ENCODE measurements at regions not wholly inside any gene's neighbourhood (a gene's known extent, or its start where the extent isn't known, plus 50 kb on each side); places are given as distances from the start of the nearest gene placed in this dataset.
"Not testable (repeated sequence)": the region's sequence is repeated elsewhere in the genome, so short reads cannot be mapped to it uniquely, and the experiment has no call there.

DNA sequence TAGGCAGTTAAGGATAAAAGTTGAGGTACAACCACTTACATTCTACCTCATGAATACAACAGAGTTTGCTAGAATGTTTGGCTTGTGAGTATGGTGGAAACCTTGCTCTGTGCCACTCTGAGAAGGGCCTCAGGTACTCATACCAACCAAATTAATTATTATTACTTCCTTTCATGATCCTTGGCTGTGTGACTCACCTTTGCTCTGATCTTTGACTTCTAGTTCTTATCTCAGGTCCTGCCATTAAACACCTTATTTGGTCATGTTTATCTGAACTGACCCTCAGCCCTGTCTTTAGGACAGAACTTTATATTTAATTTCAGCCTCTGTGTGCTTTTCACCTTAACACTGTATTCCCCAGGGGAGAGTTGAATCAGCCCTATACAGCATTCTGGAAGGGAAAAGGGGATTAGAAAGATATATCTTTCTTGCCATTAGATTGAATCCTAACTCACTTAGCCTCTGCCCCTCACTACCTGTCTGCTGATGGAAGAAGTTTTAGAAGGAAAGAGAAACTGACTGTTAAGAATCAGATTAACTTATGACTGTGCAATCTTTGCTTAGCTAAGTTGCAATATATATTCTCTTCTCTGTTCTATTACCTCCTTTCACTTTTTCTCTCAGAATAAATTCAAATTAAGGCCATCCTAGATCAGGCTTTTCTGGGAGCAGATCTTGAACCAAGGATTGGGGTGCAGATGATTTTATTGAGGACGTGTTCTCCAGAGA lies 260.4 kb upstream of the DPYD start:
- FAIRE-seq: no peak

DNA sequence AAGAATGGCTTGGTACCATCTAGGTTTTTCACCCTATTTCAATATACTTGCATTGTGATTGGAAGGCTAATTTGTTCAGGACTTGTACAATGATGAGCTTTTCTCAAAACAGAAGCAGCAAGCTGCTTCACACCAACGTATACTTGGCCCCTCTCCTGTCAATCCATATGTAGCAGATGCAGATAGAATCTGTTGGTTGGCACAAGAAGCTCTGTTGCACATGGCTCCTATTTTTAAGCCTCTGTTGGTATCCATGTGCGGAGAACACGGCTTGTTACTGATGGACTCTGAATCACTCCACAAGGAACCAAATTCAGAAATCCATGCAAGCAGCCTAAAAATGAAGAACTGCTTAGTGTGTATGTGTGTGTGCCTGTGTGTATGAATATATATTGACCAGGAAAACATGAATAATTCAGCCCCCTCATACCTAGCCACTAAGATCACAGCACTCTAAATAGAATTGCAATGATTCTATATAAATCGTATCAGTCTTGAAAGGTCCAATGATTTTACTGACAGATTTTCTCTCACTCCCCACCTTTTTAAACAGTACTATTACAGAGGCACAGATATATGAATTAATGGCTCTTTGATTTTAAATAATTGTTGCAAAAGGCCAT lies 258.4 kb upstream of the DPYD start:
- no peak for FAIRE-seq

- no peak for FAIRE-seq
Measured at GRCh38 chr1:98177751-98178150, 256.9 kb upstream of the DPYD start.

GRCh38 chr1:98176936-98177335 lies 256.1 kb upstream of the DPYD start:
- no peak for FAIRE-seq

- FAIRE-seq: no peak
Measured at GRCh38 chr1:98176414-98176813, 255.6 kb upstream of the DPYD start.

DNA sequence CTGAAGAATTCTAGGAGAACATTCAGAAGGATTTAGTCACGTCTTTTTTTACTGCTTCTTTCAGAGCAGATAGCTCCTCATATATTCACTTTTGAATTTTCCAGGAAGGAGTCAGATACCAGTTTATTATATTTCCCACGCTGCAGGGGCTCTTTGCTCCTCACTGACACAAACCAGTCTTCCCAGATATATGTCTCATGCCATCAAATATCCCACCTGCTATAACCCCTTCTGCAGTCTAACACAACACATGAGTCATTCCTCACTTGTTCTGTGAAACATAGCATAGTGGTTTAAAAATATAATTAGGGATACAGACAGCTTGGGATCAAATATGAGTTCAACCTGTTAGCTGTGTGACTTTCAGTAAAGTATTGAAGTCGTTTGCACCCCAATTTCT lies 251.7 kb upstream of the DPYD start:
- FAIRE-seq: no peak

- FAIRE-seq: no peak
Measured at GRCh38 chr1:98172022-98172421, 251.2 kb upstream of the DPYD start.

GRCh38 chr1:98164509-98164908 lies 243.7 kb upstream of the DPYD start:
- no peak for FAIRE-seq

DNA sequence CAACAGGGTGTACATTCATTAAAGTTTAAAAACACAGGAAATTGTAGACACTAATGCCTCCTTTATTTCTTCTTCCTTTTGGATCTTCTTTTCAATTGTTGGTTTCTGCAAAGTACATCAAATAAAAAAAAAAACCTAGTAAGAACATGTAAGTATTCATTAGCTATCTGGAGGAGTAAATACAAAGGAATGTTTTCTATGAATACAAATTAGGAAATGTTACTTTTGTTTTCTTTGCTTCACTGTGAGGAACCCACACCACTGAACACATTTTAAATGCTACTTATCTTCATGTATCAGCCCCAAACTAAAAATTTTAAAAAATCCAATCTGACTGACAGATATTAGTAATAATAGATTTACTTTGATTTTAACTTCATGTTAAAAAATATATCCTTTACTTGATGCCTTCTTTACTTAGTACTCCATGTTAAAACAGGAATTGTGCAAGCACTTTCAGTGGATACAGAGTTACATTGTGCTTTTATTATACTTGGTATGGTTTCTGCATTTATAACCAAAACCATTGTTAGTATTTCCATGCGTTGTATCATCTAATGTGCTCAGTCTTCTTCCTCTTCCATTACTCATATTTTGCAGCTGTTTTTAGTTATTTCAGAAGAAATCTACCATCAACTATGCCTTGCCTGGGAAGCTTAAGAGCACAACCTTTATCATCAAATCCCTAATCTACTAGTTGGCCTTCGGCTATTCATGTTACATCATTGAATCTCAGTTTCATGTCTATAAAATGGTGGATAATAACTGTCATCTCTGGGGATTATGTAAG lies 236.9 kb upstream of the DPYD start:
- FAIRE-seq: no peak

- FAIRE-seq: no peak
Measured at GRCh38 chr1:98147280-98147679, 226.4 kb upstream of the DPYD start.

DNA sequence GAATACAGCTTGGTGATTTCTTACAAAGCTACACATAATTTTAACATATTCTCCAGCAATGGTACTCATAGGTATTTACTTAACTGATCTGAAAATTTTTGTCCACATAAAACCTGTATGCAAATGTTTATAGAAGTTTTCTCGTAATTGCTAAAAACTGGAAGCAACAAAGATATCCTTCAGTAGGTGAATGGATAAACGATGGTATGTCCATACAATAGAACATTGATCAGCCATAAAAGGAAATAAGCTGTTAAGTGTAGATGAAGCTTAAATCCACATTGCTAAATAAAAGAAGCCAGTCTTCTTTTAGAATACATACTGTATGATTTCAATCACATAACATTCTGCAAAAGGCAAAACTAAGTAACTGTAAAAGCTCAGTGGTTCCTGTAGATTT lies 224.8 kb upstream of the DPYD start:
- no peak for FAIRE-seq

DNA sequence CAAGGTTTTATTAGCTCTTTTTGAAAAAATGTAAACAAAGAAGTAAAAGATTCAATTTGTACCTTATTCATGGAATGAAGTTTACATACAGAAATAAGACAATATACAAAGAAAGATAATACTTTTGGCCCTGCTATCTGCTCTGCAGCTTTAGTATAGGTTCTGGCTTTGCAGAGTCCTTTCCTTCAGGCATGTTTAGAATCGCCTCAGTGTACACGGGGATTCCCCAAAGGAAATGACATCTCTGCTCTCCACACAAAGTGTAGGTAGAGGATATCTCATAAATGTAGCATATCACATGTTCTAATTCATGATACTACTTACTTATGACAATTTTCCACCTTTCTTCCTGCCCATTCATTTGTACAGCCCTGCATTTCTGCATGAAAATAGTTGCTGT lies 222.6 kb upstream of the DPYD start:
- FAIRE-seq: no peak

GRCh38 chr1:98133131-98133530 lies 212.3 kb upstream of the DPYD start:
- FAIRE-seq: no peak

DNA sequence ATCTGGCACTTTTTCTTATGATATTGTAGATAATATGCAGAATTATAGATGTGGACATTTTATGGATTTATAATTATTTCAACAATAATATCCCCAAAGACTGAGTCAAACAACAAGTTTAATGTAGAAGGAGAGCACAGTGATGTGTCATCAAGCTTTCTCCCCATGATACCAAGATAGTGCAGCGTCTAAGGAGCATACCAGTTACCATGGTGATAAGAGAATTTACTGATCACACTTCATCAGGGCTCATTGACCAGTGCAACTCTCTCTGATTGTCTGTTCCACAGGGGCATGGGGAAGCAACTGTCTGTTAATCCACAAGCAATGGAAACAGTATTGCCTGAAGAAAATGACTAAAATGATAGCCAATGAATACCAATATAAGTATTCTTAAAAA lies 209.6 kb upstream of the DPYD start:
- FAIRE-seq: no peak

GRCh38 chr1:98129491-98129890 lies 208.7 kb upstream of the DPYD start:
- FAIRE-seq: no peak

- no peak for FAIRE-seq
Measured at GRCh38 chr1:98126740-98127139, 205.9 kb upstream of the DPYD start.

GRCh38 chr1:98121646-98122045 lies 200.8 kb upstream of the DPYD start:
- no peak for FAIRE-seq

GRCh38 chr1:98119796-98120195 lies 199.0 kb upstream of the DPYD start:
- no peak for FAIRE-seq

DNA sequence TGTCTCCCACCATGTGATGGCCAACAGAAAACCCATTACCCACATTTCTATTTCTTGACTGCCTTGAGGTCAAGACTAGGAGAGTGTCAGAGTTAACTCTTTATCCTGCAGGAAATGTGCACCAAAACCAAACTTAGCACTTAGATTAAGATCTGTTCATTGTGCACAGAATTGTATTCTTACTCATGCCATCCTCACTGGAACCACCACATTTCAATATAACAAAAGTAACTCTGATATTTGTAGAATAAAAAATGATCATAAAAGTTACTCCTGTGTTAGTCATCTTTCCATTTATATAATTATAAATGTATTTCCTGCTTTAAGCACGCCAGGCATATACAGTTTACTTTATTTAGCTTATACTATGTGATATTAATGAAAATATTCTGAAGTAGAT lies 193.0 kb upstream of the DPYD start:
- no peak for FAIRE-seq

DNA sequence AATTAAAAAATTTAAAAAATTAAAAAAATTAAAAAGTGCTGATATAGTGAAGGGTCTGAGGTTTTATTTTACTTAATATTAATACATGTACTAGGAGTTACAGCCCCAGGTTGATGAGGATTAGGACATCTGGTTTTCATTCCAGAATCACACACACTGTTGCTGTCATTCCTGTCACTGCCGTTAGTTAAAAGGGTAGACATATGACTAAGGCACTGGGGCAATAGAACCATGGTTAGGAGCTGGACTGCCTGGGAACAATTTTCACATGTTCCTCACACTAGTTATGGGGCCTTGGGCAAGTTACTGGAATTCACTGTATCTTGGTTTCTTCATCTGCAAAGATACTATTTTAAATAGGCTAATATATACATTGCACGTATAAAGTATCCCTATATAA lies 191.8 kb upstream of the DPYD start:
- no peak for FAIRE-seq

- FAIRE-seq: no peak
Measured at GRCh38 chr1:98110674-98111073, 189.8 kb upstream of the DPYD start.

- FAIRE-seq: not testable (repeated sequence)
Measured at GRCh38 chr1:98108378-98108777, 187.5 kb upstream of the DPYD start.

DNA sequence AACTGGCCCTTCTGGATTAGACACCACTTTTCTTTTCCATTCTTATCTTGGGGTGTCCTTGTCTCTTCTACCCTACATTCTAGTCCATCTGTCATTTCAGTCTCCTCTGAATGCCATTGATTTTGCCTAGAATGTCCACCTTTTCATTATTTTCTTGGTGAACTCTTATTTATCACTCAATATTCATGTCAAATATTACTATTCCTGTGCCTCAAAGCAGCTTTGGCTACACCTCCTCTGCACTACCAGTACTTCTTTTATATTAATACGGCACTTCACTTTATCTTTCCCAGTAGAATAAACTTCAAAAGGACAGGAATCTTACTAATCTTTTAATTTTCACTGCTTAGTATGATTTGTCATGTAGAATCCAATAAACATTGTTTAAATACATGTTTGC lies 186.4 kb upstream of the DPYD start:
- FAIRE-seq: no peak

DNA sequence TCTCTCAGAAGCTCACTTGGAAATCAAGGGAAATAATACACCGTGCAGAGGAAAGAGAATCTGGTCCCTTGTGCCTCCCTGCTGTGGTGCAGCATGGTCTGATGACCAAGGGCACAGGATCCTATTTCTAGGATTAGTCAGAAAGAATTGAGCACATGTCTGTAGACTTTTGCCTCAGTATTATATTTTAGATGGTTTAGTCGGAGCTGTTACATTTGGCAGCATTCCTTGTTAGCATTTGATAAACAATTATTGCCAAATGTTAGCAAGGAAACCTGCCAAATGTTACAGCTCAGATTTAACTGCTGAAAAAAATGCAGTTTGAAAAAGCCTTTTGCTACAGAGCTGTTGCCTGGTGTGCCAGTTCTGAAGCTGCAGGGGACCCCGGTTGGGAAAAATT lies 183.5 kb upstream of the DPYD start:
- no peak for FAIRE-seq
